Limb (tissue), 2 donors: ENCODE measurements at regions not wholly inside any gene's neighbourhood (a gene's known extent, or its start where the extent isn't known, plus 50 kb on each side); places are given as distances from the start of the nearest gene placed in this dataset.
"Not testable (repeated sequence)": the region's sequence is repeated elsewhere in the genome, so short reads cannot be mapped to it uniquely, and the experiment has no call there.

ENCODE experiments used
- DNase-seq, 2 donors: peaks; one replicate each; pipeline ENCODE4 v3.0.0-alpha.2; 2016; ENCODE audit errors: extremely low spot score in 2 of 2

DNA sequence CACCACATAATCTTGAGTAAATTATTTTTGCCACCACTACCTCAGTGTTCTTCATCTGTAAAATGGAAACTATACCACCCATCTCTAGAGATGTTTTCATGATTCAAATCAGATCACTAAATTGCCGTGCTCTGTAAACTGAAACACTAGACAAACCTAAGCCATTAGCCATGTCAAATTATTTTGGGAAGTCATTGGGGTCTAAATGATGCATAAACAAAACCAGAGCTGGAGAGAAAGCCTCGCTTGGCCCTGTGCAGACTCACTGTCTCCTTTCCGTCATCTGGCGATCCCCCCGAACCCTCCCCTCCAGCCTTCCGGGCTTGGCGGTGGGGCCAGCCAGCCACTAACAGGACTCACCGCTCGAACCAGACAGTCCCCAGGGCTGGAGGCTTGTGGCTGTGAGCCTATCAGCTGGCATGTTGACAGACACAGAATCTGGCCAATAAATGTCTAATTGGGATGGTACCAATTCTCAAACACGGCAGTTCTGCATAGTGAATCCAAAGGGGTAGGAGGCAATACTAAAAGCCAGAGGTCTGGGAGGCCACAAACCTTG, 256.5 kb downstream of the SEC61B start:
- DNase-seq: no peak

DNA sequence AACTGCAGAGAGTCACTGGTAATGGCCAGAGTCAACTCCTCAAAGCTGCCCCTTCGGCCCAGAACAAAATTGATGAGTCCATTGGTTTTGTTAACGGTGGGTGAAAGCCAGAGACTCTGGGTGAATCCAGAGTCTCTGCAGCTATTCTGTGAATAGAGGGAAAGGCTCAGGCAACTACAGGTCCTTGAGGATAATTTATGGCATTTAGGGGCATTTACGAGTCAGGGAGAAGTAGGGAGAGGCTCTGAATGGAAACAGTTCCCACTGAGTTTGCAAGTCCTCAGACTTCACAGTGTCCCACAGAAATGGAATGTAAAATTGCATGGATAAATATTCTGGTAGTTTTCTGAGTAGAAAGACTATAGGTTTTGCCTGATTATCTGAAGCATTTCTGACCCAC, 257.8 kb downstream of the SEC61B start:
- no peak for DNase-seq

DNA sequence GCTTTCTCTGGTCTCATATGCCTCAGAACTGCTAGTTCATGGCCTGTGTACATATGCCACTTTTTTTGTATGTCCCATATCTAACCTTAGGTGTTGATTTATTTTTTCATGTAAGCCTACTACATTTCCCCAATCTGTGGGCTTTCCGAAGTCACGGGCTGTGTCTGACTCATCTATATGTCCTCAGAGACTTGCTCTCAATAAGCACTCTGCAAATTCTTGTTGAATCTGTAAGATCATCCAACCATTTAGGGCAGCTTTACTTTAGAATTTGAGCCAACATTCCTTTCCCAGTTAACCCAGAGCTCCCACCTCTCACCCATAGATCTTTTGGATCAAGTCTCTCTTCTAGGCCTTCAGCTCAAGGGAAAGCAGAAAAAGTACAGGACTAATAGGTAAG, 263.4 kb downstream of the SEC61B start:
- DNase-seq: no peak

DNA sequence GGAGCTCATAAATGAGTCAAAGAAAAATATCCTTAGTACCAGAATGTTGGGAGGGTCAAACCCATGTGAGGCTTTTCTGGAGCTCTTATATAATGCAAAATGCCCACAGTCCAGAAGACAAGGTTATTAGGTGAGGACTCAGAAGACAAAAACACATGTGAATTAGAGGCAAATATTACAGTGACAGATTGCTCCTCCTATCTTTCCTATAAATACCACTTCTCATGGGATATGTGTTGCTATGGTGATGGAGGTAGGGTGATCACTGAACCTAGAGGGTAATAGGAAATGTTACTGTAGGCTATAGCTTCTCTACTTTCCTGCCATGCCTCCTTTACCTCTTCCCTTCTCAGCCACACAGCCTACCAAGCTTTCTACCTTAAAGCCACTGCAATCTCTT, 264.6 kb downstream of the SEC61B start:
- DNase-seq: no peak

DNA sequence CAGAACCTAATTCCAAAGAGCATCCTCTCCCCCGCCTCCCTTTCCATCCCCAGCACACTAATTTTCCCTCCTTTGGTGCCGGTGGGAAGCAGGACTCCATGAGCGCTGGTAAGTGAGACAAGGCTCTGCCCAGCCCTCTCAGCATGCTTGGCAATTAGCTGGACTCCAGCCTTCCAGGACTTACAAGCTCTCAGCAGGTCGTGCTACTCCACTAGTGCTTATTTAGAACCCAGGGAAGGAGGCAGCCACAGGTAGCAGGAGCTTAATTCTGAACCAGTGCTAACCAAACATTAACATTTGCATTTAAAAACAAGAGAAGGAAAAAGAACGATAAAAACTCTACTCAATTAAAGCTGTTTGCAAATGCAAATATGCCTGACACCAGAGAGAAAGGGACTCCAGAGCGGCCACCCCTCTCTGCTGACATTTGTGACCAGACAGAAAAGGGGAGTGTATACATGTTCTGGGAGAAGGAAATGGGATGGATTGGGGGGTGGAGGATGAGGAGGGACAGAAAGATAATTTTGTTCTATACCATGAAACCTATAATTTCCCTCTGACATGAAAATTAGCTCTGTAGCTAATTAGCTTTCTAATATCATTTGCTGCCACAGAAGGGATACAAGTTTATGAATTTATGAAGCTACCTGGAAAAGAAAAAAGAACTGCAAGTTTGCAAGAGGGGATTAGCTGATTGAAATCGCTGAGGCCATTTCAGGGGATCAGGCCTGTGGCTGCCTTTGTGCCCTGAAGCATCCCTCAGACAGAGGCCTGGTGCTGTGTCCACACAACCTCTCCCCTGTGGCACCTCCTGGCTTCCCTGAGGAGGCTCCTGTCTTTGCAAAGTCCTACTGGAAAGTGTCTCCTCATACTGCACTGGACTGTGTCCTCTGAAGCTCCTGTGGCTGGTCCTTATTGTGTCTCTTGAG, 266.3 kb downstream of the SEC61B start:
- DNase-seq: no peak

DNA sequence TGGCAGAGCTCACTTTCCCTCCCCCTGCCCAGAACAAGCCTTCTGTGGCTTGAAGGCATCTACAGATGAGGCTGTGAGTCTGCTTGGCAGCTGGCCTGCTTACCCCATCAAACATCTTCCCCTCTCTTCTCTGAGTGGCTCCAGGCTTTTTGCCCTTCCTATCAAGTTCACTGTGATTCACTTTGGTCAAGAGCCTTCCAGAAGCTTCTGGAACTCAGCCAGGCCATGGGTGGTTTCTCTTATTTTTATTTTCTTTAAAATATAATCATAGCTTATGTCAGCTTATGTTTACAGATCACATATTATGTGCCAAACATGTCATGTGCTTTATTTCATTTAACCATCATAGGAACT, 267.0 kb downstream of the SEC61B start:
- DNase-seq: no peak

DNA sequence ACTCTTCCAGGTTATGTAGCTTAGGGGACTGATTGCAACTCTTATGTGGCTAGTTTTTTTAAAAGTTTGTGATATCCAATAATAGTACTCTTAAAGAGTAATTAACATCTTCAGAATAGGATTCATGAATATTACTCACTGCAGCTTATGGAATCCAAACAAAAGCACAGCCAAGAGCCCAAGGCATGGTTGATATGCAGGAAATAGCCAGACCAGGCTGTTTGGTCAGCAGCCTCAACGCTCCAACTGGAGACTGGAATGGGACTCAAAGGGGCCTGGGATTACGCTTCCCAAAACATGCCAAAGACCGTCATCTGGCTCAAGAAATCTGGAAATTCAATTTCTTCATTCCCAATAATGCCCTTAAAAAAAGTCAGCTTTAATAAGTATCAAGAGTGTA, 268.6 kb downstream of the SEC61B start:
- DNase-seq: no peak

DNA sequence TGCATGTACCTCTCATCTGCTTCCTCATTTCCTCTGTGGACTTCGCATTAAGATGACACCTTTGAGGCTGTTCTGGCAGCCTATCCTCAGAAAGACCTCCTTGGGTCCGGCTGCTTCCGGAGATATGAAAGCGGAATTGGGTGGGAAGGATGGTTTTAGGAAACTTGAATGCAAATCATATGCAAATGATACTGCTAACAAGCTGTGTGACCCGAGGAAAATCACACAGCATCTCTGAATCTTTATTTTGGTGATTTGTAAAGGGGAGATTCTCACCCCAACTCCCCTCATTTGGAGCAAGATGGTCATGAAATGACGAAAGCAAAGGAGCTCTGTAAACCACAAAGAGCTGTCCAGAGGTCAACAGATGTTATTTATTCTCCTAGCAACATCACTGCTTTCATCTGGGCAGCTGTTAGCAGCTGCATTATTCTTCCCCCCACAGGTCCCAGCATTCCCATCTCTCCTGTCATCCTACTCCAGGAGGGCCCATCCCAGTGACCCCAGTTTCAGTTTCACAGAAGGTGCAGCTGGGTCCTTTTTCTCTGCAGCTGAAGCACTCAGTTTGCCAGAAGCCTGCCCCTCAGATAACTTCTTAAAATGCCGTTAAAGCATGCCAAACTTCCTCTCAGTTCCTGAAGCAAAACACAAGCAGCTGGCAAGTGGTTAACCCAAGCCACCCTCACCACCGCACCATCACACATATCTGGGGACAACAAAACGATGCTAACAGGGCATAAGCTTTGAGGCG, 269.5 kb downstream of the SEC61B start:
- peak in 1 of 2 donors; percentile 50 for DNase-seq

DNA sequence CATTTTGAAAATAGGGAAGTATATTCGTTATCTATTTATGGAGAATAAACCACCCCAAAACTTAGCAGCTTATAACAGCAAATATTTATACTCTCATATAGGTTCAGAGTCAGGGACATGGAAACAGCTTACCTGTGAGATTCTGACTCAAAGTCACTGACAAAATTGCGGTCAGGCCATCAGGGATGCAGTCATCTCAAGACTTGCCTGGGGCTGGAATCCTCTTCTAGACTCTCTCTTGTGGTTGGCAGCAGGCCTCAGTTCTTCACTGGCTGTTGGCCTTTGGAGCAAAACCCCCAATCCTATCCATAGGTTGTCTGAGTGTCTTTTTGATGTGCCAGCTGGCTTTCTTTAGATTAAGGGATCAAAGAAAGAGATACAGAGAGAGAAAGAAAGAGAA, 275.6 kb downstream of the SEC61B start:
- DNase-seq: no peak

DNA sequence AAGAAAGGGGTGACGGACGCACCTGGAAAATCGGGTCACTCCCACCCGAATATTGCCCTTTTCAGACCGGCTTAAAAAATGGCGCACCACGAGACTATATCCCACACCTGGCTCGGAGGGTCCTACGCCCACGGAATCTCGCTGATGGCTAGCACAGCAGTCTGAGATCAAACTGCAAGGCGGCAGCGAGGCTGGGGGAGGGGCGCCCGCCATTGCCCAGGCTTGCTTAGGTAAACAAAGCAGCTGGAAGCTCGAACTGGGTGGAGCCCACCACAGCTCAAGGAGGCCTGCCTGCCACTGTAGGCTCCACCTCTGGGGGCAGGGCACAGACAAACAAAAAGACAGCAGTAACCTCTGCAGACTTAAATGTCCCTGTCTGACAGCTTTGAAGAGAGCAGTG, 276.9 kb downstream of the SEC61B start:
- DNase-seq: not testable (repeated sequence)

DNA sequence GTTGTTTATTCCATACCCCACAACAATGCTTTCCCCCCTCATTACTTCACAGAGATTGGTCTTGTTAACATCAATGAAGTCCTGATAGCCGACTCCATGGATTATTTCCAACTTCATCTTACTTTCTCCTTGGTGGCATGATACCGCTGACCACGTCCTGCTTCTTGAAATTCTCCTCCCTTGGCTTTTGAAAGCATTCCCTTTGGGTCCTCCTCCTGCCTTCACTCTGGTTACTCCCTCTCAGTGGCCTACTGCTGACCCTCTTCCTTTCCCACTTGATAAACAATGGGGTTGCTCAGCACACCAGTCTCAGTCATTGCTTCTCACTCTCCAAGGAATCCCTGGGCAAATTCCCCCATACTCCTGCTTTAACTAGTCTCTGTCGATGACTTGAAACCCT, 283.9 kb downstream of the SEC61B start:
- DNase-seq: no peak

DNA sequence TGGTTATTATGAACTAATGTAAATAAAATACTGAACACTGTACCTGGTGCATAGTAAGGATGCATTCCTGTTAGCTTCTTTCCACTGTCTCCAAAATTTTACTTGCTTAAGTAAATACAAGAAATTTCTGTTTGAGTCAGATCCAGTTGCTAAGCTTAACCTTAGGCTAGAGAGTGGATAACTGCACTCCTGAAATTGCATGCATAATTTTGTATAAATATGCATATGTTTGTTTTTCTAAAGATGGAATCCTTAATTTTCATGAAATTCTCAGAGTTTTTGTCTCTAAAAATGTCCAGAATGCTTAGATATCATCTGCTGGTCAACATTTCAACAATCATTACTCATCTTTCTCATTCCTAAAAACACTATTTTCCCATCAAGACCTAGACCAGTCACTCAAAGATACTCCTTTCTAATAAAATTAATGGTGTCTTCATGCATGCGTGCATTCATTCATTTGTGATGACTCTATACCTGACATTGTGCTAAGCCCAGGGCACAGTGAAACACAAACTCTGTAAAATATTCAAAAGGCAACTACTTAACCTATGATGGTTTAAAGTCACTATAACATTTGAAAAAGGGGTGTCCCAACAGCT, 284.8 kb downstream of the SEC61B start:
- DNase-seq: no peak

DNA sequence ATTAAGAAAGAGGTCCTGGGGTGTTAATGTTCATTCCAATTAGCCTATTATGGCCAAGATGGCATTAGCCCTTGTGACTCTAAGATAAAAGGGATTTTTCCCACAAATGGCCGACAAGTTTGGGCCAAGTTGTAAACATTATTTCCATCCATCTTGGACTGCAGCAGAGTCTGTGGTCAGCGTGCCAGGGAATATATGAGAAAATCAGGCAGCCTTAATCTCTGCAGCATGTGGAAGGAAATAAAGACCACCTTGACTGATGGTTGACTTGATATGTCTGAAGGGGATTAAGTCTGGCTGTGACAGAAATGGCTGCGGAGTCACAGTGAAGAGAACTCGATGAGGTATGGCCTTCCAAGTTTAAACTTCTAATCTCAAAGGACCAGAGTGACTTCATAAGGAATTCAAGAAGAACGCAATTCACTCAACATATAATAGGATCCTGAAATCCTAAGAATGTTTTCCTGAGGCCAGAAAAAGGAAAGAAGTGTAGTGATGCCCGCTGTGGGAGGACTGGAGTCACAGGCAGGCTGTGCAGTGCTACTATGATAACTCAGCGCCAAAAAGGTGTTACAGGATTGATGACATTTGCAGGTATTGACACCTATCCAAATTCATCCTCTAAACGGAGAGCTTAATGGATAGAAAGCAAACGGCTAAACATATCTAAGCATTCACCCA, 287.1 kb downstream of the SEC61B start:
- peak in 1 of 2 donors; percentile 23 for DNase-seq

DNA sequence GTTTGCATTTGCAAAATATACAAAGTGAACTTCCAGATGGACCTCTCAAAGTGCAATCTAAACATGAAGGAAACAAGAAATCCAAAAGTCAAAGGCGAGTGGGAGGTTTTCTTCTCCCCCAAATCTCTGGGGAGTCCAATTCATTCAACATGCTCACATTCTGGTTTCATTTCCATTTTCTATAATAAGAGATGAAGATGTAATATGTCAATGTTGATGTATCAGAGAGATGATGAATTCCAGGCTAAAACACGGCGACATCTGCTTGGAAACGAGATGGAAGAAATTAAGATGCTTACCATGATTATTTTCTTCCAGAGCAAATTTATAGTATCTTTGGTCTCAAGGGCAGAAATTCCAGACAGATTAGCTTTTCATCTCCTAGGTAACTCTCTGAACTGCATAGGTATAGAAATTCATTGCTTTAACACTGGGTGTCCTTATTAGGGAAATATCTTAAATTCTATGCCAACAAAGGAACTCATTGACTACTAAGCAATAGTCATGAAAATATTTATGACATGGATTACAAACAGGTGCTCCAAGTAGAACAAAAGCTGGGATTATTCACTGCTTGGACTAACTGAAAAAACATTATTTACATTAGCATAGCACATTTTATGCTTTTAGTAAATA, 287.9 kb downstream of the SEC61B start:
- peak in 1 of 2 donors; percentile 5 for DNase-seq

DNA sequence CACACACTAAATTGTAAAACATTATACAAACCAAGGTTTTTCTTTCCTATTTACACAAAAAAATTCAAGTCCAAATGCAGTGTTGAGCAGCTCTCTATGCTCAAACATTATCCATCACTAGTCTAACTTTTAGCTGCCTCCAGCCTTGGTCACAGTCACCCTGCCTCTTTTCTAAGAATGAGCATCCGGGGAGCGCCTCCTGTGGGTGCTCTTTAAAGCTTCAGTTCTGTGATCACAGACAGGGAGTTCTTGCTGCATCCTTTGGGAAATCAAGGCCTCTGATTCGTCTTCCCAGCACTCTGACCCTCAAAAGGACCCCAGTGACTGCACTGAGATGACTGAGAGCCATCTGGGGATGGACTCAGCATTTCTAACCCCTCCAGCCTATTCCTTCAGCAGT, 289.6 kb downstream of the SEC61B start:
- DNase-seq: no peak

DNA sequence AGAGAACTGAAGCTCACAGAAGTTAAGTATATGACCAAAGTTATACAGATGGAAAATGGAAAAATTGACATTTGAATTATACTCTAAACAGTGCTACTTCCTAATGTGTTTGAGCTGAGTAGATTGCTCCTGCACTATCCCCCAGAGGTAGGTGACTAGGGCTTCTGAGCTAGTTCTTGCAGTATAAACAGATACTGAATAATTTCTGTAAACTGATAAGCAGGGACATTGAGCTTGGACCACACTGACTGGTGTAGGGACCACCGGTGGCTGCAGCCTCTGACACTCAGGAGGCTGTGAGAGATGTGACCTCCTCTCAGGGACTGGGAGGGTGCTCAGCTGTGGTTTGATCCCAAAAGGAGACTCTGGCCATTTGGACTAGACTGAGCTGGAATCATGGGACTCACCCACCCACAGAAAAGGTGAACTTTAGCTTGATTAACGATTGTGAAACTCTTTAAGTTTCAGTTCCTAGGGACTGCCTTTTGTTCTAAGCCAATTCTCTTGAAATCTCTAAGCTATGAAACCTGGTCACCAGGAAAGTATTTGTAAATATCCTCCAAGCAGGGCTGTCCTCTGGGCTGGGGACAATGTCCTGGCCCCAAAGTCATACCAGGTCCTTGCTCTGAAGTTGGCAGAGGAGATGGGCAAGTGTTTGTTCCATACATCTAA, 291.5 kb downstream of the SEC61B start:
- no peak for DNase-seq

DNA sequence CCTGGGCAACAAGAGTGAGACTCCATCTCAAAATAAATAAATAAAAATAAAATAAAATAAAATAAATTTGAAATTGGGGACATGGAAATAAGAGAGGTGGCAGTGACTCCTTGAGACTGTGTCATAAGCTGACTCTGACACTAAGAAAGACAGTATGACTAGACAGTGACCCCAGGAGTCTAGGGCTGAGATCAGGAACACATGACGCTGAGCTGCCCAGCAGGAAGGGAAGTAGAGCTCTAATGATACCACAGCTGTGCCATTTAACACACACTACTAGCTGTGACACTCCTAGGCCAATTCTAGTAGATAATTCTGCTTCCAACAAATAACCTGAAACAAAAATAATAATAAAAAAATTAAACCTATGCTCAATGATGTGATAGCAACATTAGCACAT, 293.0 kb downstream of the SEC61B start:
- DNase-seq: no peak

DNA sequence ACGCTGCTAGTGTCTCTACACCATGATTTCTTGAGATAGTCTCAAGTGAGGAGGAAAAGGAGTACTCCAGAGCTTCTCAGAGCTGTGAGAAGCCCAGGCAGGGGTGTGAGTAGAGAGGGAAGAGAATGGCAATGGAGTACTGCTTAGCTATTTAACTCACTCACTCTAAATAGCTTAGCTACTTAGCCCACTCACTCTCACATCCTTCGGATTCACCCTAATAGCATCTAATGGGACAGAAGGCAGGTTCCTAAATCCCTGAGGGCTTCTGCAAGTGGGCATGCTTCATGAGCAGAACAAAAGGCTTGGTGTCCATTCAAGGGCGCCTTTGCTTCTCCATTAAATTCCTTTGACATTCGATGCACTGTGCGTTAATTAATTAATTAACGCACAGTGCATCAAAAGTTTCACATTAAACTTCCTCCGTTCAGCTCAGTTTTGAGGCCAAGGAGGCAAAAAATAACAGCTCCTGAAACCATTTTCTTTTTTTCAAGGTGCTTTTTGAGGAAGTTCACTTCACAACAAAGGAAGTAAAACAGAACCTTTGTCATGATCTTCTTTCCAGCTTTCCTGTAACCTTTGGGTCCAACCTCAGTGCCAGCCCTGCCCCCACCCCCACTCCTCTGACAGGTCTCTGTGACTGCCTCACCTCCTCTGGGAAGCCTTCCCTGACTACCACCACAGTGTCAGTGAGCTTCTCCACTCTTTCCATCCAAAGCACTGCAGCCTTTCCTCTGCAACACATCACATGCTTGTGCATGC, 294.0 kb downstream of the SEC61B start:
- DNase-seq: no peak

DNA sequence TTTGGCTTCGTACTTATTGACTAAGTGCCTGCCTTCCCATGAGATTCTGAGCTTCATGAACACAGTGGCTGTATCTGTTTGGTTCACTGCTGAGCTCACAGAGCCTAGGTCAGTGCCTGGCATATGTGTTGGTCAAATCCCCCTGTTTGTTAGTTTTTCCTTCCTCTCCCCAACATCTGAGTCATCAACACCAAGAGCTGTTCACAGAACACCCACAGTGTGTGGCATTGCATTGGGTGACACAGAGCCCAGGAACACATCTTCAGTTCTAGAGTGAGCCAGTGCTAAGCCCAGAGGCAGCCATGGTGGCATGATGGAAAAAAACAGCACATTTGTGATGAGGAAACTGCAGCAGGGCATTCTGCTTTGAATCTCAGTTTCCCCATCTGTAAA, 294.6 kb downstream of the SEC61B start:
- DNase-seq: no peak

DNA sequence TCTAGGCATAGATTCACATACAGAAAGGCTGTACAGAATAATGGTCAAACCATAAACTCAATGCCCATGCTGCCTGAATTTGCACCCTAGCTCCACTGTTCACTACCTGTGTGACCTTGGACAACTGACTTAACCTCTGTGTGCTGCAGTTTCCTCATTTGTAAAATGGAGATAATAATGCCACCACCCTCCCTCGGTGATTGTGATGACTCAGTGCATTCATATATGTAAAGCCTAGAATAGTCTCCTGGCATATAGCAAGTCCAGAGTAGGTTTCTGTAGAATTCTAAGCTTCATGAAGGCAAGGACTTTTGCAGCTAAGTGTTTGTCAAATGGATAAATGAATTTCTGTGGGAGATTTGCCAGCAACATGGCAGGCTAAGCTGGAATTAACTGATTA, 297.8 kb upstream of the NR4A3 start:
- DNase-seq: no peak
